ENCODE measurements at regions not wholly inside any gene's neighbourhood (a gene's known extent, or its start where the extent isn't known, plus 50 kb on each side); places are given as distances from the start of the nearest gene placed in this dataset.
A peak's percentile ranks its signal among the peaks of the same experiment; 100 is the strongest.

DNA sequence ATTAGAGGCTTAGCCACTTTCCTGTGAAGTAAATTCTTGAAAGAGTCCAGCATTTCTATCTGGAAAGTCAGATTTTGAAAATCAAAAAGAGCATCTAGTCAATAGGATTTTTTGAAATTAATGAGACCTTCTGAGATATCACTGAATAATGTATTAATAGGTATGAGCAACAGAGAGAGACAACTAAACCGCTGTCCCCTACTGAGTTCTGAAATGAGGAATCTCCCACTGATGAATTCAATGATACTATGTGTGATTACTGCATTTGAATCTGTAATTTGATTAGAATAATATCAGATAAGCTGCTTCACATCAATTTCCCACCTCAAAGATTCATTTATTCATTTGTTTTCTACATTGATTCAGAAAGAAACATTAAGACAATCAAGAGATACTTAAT, 252.8 kb downstream of the TMX3 start:
- no peak overlapping the region for H3K4me3 ChIP-seq (ENCODE audit: low read depth, low read length)
- TF ChIP-seq CTCF (IDR thresholded peaks at IDR 0.05; ENCODE audit: insufficient read depth, low read length) = no peak
- no peak for DNase-seq (ENCODE audit: low read depth)

DNA sequence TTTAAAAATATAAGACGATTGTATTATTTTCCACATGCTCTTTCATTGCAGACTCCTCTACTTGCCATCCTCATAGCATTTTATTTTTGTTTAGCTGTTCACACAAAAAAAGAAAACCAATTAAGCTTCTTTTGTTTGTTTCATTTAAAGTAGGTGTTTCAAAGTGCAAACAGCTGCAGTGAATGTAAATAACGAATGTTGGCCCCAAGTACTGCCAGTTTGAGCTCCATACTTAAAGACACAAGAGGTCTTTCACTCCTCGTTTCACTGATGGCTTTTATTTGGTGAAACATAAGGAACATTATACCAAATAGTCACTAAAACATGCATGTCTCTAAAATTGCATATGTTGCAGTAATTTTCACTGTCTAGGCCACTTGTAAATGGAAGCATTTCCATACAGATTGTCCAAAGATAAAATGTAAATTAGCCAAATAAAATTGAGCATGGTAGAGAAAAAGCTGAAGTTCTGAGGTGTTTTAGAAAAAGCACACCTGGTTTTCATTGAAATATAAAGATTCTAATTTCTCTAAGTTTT, 253.4 kb downstream of the TMX3 start:
- H3K4me3 ChIP-seq (ENCODE audit: low read depth, low read length) = no peak overlapping the region
- TF ChIP-seq CTCF (IDR thresholded peaks at IDR 0.05; ENCODE audit: insufficient read depth, low read length) = no peak
- DNase-seq (ENCODE audit: low read depth) = no peak

- DNase-seq (ENCODE audit: low read depth) = no peak
- TF ChIP-seq CTCF (IDR thresholded peaks at IDR 0.05; ENCODE audit: insufficient read depth, low read length) = no peak
Observed at GRCh38 chr18:68459968-68460367, 254.9 kb downstream of the TMX3 start.

DNA sequence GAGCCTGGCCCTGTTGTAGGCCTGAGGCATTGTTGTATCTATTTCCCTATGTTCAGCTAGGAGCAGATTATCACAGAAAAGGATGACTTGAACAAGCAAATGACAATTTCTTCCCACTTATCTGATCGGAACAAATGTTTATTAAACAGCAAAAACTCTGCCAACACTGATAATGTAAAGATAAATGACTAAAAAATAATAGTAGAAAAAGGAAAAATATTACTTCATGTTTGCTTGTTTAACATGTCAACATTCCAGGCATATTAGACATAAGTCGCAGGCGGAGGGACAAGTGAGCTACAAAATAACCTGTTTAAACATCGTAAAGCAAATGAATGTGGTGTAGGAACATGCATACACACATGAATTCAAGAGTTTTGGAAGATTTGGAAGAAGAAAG, 257.9 kb downstream of the TMX3 start:
- TF ChIP-seq CTCF (IDR thresholded peaks at IDR 0.05; ENCODE audit: insufficient read depth, low read length) = no peak
- DNase-seq (ENCODE audit: low read depth) = peak; percentile 47
- no peak overlapping the region for H3K4me3 ChIP-seq (ENCODE audit: low read depth, low read length)

More at GRCh38 chr18:68459968-68460367, 254.9 kb downstream of the TMX3 start:
- no peak overlapping the region for H3K4me3 ChIP-seq (ENCODE audit: low read depth, low read length)

- no peak overlapping the region for H3K4me3 ChIP-seq (ENCODE audit: low read depth, low read length)
- DNase-seq (ENCODE audit: low read depth) = no peak
- TF ChIP-seq CTCF (IDR thresholded peaks at IDR 0.05; ENCODE audit: insufficient read depth, low read length) = no peak
Observed at GRCh38 chr18:68455229-68455603, 259.7 kb downstream of the TMX3 start.

DNA sequence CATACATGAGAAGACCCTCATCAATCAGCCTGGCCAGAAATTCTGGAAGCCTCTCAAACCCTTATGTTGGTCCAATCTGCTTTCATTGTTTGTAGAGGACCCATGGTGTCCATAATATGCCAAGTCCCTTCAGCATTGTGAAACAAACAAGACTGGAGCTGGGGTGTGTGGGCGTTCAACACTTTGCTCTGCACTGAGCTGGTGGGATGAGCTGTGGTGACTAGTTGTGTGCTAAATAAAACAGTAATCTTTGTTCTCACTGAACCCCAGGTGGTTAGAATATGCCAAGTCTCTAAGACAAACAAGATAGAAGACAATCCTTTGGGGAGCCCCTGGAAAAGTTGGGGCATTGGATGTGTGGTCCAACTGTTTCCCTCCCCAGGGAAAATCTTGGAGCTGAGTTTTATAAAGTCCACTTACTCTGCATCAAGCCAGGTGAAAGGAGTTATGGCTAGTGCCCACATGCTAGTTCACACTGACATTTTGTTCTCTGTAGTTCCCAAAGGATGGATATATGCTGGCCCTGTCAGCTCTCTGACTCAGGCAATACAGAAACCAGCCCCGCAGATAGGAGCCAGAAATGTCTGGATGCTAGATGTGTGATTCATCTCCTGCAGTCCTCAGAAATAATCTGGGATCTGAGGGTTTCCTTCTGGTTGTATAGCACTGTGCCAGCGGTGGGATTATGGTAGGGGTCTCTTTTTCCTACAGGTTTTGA, 260.2 kb downstream of the TMX3 start:
- TF ChIP-seq CTCF (IDR thresholded peaks at IDR 0.05; ENCODE audit: insufficient read depth, low read length) = no peak
- H3K4me3 ChIP-seq (ENCODE audit: low read depth, low read length) = no peak overlapping the region
- peak; percentile 82 for DNase-seq (ENCODE audit: low read depth)

- peak; percentile 90 for DNase-seq (ENCODE audit: low read depth)
- TF ChIP-seq CTCF (IDR thresholded peaks at IDR 0.05; ENCODE audit: insufficient read depth, low read length) = no peak
- no peak overlapping the region for H3K4me3 ChIP-seq (ENCODE audit: low read depth, low read length)
Observed at GRCh38 chr18:68449292-68449691, 265.6 kb downstream of the TMX3 start.
